Fibroblast of the aortic adventitia (primary cell): ENCODE measurements at regions not wholly inside any gene's neighbourhood (a gene's known extent, or its start where the extent isn't known, plus 50 kb on each side); places are given as distances from the start of the nearest gene placed in this dataset.

Experiments
- DNase-seq: peaks from one replicate; pipeline ENCODE4 v3.0.0-alpha.2; 2010; ENCODE audit warnings: low read depth
- H3K4me3 ChIP-seq: 2 replicates; pipeline ENCODE4 v1.5.1; 2011; ENCODE audit warnings: low read depth, mild to moderate bottlenecking, control low read depth, low read length, moderate library complexity
- TF ChIP-seq, protein P1 (sequence below): IDR thresholded peaks from 2 replicates; pipeline ENCODE4 v1.5.1; 2011; ENCODE audit warnings: mild to moderate bottlenecking, low read length, control low read depth, inconsistent platforms; ENCODE audit not compliant: insufficient read depth

GRCh38 chr17:31674305-31674704 lies 184.7 kb downstream of the COPRS start:
- TF ChIP-seq, protein P1, sequence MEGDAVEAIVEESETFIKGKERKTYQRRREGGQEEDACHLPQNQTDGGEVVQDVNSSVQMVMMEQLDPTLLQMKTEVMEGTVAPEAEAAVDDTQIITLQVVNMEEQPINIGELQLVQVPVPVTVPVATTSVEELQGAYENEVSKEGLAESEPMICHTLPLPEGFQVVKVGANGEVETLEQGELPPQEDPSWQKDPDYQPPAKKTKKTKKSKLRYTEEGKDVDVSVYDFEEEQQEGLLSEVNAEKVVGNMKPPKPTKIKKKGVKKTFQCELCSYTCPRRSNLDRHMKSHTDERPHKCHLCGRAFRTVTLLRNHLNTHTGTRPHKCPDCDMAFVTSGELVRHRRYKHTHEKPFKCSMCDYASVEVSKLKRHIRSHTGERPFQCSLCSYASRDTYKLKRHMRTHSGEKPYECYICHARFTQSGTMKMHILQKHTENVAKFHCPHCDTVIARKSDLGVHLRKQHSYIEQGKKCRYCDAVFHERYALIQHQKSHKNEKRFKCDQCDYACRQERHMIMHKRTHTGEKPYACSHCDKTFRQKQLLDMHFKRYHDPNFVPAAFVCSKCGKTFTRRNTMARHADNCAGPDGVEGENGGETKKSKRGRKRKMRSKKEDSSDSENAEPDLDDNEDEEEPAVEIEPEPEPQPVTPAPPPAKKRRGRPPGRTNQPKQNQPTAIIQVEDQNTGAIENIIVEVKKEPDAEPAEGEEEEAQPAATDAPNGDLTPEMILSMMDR: no peak
- peak; percentile 81 for DNase-seq
- no peak overlapping the region for H3K4me3 ChIP-seq

DNA sequence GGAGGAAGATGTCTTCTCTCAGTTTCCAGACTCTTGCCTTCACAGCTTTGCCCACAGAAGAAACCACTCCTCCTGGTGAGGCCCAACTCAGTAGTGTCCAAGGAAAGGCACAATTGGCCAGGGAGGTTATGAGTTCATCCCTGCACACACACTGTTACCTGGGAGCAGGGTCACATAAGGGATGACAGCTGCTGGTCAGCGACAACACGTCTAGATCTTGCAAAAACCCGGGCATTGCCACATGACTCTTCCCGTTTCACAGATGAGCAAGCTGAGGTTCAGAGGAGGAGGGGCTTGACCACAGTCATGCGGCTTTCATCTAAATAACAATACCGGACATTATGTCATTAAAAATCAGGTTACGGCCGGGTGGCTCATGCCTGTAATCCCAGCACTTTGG lies 186.0 kb downstream of the COPRS start:
- TF ChIP-seq, protein P1: no peak
- H3K4me3 ChIP-seq: no peak overlapping the region
- no peak for DNase-seq

DNA sequence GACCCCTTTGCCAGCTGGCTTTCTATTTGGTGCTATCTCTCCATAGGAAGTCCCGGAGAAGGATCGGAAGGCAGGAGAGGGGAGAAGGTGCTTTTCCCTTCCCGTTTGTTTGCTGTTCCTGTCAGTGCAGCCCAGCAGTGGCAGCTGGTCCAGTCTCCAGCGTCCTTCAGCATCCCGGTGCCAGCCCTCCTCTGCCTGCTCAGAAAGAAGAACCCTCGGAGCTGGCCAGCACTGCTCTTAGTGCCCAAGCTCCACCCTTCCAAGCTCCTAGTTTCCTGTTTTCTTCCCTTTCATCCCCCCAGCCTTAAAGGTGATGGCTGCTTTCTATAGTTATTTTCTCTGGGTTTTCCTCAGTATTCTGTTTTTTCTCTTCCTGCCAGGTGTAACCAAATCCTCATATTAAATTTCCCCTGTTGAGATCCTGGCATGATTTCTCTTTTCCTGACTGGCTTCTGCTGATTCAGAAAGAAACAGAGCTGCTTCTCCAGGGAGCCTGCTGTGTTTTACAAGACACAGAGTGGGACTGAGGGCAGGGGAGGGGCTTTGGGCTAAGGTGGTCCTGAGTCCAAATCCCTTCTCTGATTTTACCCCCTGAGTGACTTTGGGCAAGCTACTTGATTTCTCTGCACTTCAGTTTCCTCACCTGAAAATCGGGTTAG lies 186.8 kb downstream of the COPRS start:
- TF ChIP-seq, protein P1: no peak
- H3K4me3 ChIP-seq: no peak overlapping the region
- DNase-seq: no peak

- DNase-seq: peak; percentile 47
- H3K4me3 ChIP-seq: no peak overlapping the region
- TF ChIP-seq, protein P1: no peak
Observed at GRCh38 chr17:31663576-31663975, 195.5 kb downstream of the COPRS start.

GRCh38 chr17:31660684-31661083 lies 198.4 kb downstream of the COPRS start:
- DNase-seq: no peak
- TF ChIP-seq, protein P1: no peak
- H3K4me3 ChIP-seq: no peak overlapping the region

- no peak overlapping the region for H3K4me3 ChIP-seq
- TF ChIP-seq, protein P1: no peak
- no peak for DNase-seq
Observed at GRCh38 chr17:31657876-31658275, 201.2 kb downstream of the COPRS start.

GRCh38 chr17:31654936-31655335 lies 204.1 kb downstream of the COPRS start:
- TF ChIP-seq, protein P1: no peak
- no peak overlapping the region for H3K4me3 ChIP-seq
- no peak for DNase-seq
